HEK293 (cell line): ENCODE measurements at regions not wholly inside any gene's neighbourhood (a gene's known extent, or its start where the extent isn't known, plus 50 kb on each side); places are given as distances from the start of the nearest gene placed in this dataset.
A peak's percentile ranks its signal among the peaks of the same experiment; 100 is the strongest.

Experiments used
- GLIS1 ChIP-seq: fragments of 450-650 bp; formaldehyde crosslinking; IDR thresholded peaks from 2 replicates; pipeline ENCODE4 v1.5.1; 2016; ENCODE audit warnings: missing biosample characterization, missing genetic modification characterization
- SP2 ChIP-seq: fragments of 450-650 bp; formaldehyde crosslinking; IDR thresholded peaks from 2 replicates; pipeline ENCODE4 v1.5.1; 2016; ENCODE audit warnings: missing biosample characterization, missing genetic modification characterization
- ZBTB1 ChIP-seq: fragments of 450-650 bp; formaldehyde crosslinking; IDR thresholded peaks from 2 replicates; pipeline ENCODE4 v1.5.1; 2016; ENCODE audit warnings: missing biosample characterization, missing genetic modification characterization
- ZBTB21 ChIP-seq: fragments of 450-650 bp; formaldehyde crosslinking; IDR thresholded peaks from 2 replicates; pipeline ENCODE4 v1.5.1; 2017; ENCODE audit warnings: missing biosample characterization, missing genetic modification characterization
- ZNF239 ChIP-seq: fragments of 450-650 bp; formaldehyde crosslinking; IDR thresholded peaks from 2 replicates; pipeline ENCODE4 v1.5.1; 2016; ENCODE audit warnings: missing biosample characterization, missing genetic modification characterization
- ZNF776 ChIP-seq: fragments of 450-650 bp; formaldehyde crosslinking; IDR thresholded peaks from 2 replicates; pipeline ENCODE4 v1.5.0; 2017; ENCODE audit warnings: missing biosample characterization, missing genetic modification characterization, borderline replicate concordance
- TF ChIP-seq, protein P1 (sequence below): fragments of 450-650 bp; formaldehyde crosslinking; IDR thresholded peaks from 2 replicates; pipeline ENCODE4 v1.5.1; 2016; ENCODE audit warnings: missing biosample characterization, missing genetic modification characterization
- TF ChIP-seq, protein P2 (sequence below): fragments of 450-650 bp; formaldehyde crosslinking; IDR thresholded peaks from 2 replicates; pipeline ENCODE4 v1.5.1; 2017; ENCODE audit warnings: missing biosample characterization, missing genetic modification characterization
- TF ChIP-seq, protein P3 (sequence below): fragments of 450-650 bp; formaldehyde crosslinking; IDR thresholded peaks from 2 replicates; pipeline ENCODE4 v1.5.1; 2016; ENCODE audit warnings: missing biosample characterization, missing genetic modification characterization
- TF ChIP-seq, protein P4 (sequence below): IDR thresholded peaks from 2 replicates; pipeline ENCODE4 v1.6.1; 2011; ENCODE audit warnings: mild to moderate bottlenecking, low read depth, low read length, borderline replicate concordance
- TF ChIP-seq, protein P5 (sequence below): fragments of 450-650 bp; formaldehyde crosslinking; IDR thresholded peaks from 2 replicates; pipeline ENCODE4 v1.5.1; 2017; ENCODE audit warnings: missing biosample characterization, mild to moderate bottlenecking, missing genetic modification characterization, moderate library complexity
- TF ChIP-seq, protein P6 (sequence below): fragments of 450-650 bp; formaldehyde crosslinking; IDR thresholded peaks from 2 replicates; pipeline ENCODE4 v1.5.1; 2016; ENCODE audit warnings: missing biosample characterization, missing genetic modification characterization
- TF ChIP-seq, protein P7 (sequence below): fragments of 450-650 bp; formaldehyde crosslinking; IDR thresholded peaks from 2 replicates; pipeline ENCODE4 v1.5.1; 2016; ENCODE audit warnings: missing biosample characterization, missing genetic modification characterization, borderline replicate concordance
- TF ChIP-seq, protein P8 (sequence below): fragments of 450-650 bp; formaldehyde crosslinking; IDR thresholded peaks from 2 replicates; pipeline ENCODE4 v1.5.1; 2016; ENCODE audit warnings: missing biosample characterization, missing genetic modification characterization

DNA sequence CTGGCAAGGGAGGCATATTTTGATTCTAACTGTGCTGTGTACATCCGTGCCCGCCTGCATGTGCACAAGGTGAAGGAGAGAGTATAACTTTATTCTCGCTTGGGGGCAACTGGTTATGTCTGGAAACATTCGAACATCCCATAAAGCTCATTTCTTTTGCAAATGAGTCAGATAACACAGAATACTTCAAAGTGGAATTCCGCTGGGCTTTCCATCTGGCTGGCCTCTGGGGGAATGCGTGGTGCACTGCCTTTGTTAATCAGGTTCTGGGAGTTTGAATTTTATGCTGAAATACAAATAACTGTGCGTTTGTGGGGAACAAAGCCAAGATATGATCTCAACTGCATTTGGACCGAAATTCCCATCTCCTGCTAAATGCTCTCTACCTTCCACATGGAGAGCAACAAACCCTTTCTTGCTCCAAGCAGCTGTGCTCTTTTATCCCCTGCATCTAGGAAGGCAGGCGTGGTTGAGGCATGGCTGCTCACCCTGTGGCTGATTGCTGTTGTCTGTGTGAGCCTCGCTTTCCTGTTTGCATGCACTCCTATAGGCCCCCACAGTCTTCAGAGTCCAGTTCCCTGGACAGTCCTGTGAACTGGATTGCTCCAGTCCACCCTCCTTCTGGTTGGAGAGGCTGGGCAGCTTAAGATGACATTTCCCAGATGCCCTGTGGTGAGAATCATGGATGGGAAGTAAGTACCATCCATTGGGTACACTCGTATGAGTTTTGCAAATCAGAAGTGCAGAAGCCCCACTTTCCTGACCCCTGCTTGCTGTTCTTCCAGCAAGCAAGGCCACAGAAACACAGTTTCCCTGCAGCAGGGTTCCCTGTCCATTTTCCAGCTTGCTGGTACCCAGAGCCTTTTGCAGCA is 82.9 kb upstream of the ALDH1B1 start (continued):
- TF ChIP-seq, protein P1, sequence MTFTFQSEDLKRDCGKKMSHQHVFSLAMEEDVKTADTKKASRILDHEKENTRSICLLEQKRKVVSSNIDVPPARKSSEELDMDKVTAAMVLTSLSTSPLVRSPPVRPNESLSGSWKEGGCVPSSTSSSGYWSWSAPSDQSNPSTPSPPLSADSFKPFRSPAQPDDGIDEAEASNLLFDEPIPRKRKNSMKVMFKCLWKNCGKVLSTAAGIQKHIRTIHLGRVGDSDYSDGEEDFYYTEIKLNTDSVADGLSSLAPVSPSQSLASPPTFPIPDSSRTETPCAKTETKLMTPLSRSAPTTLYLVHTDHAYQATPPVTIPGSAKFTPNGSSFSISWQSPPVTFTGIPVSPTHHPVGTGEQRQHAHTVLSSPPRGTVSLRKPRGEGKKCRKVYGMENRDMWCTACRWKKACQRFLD (tag by site-specific recombination) = no peak
- TF ChIP-seq, protein P2, sequence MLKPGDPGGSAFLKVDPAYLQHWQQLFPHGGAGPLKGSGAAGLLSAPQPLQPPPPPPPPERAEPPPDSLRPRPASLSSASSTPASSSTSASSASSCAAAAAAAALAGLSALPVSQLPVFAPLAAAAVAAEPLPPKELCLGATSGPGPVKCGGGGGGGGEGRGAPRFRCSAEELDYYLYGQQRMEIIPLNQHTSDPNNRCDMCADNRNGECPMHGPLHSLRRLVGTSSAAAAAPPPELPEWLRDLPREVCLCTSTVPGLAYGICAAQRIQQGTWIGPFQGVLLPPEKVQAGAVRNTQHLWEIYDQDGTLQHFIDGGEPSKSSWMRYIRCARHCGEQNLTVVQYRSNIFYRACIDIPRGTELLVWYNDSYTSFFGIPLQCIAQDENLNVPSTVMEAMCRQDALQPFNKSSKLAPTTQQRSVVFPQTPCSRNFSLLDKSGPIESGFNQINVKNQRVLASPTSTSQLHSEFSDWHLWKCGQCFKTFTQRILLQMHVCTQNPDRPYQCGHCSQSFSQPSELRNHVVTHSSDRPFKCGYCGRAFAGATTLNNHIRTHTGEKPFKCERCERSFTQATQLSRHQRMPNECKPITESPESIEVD (tag by site-specific recombination) = peak; percentile 86
- TF ChIP-seq SP2 (no peak), ZNF776 (tag by site-specific recombination) (no peak), GLIS1 (tag by site-specific recombination) (peak; percentile 95), ZBTB1 (tag by site-specific recombination) (no peak), ZNF239 (tag by site-specific recombination) (no peak), ZBTB21 (no peak)
- TF ChIP-seq, protein P3, sequence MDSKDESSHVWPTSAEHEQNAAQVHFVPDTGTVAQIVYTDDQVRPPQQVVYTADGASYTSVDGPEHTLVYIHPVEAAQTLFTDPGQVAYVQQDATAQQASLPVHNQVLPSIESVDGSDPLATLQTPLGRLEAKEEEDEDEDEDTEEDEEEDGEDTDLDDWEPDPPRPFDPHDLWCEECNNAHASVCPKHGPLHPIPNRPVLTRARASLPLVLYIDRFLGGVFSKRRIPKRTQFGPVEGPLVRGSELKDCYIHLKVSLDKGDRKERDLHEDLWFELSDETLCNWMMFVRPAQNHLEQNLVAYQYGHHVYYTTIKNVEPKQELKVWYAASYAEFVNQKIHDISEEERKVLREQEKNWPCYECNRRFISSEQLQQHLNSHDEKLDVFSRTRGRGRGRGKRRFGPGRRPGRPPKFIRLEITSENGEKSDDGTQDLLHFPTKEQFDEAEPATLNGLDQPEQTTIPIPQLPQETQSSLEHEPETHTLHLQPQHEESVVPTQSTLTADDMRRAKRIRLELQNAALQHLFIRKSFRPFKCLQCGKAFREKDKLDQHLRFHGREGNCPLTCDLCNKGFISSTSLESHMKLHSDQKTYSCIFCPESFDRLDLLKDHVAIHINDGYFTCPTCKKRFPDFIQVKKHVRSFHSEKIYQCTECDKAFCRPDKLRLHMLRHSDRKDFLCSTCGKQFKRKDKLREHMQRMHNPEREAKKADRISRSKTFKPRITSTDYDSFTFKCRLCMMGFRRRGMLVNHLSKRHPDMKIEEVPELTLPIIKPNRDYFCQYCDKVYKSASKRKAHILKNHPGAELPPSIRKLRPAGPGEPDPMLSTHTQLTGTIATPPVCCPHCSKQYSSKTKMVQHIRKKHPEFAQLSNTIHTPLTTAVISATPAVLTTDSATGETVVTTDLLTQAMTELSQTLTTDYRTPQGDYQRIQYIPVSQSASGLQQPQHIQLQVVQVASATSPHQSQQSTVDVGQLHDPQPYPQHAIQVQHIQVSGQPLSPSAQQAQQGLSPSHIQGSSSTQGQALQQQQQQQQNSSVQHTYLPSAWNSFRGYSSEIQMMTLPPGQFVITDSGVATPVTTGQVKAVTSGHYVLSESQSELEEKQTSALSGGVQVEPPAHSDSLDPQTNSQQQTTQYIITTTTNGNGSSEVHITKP (tag by site-specific recombination) = peak; percentile 47
- TF ChIP-seq, protein P4, sequence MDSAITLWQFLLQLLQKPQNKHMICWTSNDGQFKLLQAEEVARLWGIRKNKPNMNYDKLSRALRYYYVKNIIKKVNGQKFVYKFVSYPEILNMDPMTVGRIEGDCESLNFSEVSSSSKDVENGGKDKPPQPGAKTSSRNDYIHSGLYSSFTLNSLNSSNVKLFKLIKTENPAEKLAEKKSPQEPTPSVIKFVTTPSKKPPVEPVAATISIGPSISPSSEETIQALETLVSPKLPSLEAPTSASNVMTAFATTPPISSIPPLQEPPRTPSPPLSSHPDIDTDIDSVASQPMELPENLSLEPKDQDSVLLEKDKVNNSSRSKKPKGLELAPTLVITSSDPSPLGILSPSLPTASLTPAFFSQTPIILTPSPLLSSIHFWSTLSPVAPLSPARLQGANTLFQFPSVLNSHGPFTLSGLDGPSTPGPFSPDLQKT = no peak
- TF ChIP-seq, protein P5, sequence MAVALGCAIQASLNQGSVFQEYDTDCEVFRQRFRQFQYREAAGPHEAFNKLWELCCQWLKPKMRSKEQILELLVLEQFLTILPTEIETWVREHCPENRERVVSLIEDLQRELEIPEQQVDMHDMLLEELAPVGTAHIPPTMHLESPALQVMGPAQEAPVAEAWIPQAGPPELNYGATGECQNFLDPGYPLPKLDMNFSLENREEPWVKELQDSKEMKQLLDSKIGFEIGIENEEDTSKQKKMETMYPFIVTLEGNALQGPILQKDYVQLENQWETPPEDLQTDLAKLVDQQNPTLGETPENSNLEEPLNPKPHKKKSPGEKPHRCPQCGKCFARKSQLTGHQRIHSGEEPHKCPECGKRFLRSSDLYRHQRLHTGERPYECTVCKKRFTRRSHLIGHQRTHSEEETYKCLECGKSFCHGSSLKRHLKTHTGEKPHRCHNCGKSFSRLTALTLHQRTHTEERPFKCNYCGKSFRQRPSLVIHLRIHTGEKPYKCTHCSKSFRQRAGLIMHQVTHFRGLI = peak; percentile 98
- TF ChIP-seq, protein P6, sequence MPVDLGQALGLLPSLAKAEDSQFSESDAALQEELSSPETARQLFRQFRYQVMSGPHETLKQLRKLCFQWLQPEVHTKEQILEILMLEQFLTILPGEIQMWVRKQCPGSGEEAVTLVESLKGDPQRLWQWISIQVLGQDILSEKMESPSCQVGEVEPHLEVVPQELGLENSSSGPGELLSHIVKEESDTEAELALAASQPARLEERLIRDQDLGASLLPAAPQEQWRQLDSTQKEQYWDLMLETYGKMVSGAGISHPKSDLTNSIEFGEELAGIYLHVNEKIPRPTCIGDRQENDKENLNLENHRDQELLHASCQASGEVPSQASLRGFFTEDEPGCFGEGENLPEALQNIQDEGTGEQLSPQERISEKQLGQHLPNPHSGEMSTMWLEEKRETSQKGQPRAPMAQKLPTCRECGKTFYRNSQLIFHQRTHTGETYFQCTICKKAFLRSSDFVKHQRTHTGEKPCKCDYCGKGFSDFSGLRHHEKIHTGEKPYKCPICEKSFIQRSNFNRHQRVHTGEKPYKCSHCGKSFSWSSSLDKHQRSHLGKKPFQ = no peak
- TF ChIP-seq, protein P7, sequence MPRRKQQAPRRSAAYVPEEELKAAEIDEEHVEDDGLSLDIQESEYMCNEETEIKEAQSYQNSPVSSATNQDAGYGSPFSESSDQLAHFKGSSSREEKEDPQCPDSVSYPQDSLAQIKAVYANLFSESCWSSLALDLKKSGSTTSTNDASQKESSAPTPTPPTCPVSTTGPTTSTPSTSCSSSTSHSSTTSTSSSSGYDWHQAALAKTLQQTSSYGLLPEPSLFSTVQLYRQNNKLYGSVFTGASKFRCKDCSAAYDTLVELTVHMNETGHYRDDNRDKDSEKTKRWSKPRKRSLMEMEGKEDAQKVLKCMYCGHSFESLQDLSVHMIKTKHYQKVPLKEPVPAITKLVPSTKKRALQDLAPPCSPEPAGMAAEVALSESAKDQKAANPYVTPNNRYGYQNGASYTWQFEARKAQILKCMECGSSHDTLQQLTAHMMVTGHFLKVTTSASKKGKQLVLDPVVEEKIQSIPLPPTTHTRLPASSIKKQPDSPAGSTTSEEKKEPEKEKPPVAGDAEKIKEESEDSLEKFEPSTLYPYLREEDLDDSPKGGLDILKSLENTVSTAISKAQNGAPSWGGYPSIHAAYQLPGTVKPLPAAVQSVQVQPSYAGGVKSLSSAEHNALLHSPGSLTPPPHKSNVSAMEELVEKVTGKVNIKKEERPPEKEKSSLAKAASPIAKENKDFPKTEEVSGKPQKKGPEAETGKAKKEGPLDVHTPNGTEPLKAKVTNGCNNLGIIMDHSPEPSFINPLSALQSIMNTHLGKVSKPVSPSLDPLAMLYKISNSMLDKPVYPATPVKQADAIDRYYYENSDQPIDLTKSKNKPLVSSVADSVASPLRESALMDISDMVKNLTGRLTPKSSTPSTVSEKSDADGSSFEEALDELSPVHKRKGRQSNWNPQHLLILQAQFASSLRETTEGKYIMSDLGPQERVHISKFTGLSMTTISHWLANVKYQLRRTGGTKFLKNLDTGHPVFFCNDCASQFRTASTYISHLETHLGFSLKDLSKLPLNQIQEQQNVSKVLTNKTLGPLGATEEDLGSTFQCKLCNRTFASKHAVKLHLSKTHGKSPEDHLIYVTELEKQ (tag by site-specific recombination) = no peak
- TF ChIP-seq, protein P8, sequence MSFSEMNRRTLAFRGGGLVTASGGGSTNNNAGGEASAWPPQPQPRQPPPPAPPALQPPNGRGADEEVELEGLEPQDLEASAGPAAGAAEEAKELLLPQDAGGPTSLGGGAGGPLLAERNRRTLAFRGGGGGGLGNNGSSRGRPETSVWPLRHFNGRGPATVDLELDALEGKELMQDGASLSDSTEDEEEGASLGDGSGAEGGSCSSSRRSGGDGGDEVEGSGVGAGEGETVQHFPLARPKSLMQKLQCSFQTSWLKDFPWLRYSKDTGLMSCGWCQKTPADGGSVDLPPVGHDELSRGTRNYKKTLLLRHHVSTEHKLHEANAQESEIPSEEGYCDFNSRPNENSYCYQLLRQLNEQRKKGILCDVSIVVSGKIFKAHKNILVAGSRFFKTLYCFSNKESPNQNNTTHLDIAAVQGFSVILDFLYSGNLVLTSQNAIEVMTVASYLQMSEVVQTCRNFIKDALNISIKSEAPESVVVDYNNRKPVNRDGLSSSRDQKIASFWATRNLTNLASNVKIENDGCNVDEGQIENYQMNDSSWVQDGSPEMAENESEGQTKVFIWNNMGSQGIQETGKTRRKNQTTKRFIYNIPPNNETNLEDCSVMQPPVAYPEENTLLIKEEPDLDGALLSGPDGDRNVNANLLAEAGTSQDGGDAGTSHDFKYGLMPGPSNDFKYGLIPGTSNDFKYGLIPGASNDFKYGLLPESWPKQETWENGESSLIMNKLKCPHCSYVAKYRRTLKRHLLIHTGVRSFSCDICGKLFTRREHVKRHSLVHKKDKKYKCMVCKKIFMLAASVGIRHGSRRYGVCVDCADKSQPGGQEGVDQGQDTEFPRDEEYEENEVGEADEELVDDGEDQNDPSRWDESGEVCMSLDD (tag by site-specific recombination) = no peak
